SHP77 (cell line): ENCODE measurements at regions not wholly inside any gene's neighbourhood (a gene's known extent, or its start where the extent isn't known, plus 50 kb on each side); places are given as distances from the start of the nearest gene placed in this dataset.

Source experiments
- DNase-seq, 2 experiments: peaks; one replicate each; lab custom pipeline; 2025; lab: John Stamatoyannopoulos, UW

GRCh38 chrX:9148615-9149399 is 114.9 kb upstream of the FAM9B start:
- no peak for DNase-seq

- no peak for DNase-seq
Observed at GRCh38 chrX:9149501-9150245, 115.7 kb upstream of the FAM9B start.

GRCh38 chrX:9151772-9152307 is 117.9 kb upstream of the FAM9B start:
- DNase-seq: no peak

GRCh38 chrX:9153300-9153699 is 119.4 kb upstream of the FAM9B start:
- no peak for DNase-seq

GRCh38 chrX:9158611-9159010 is 124.7 kb upstream of the FAM9B start:
- no peak for DNase-seq

- DNase-seq: no peak
Observed at GRCh38 chrX:9160698-9161329, 126.9 kb upstream of the FAM9B start.

- no peak for DNase-seq
Observed at GRCh38 chrX:9162698-9163097, 128.8 kb upstream of the FAM9B start.

- DNase-seq: peak; percentile 4 to 49
Observed at GRCh38 chrX:9163214-9163709, 129.3 kb upstream of the FAM9B start.

- no peak for DNase-seq
Observed at GRCh38 chrX:9164086-9164485, 130.2 kb upstream of the FAM9B start.

- no peak for DNase-seq
Observed at GRCh38 chrX:9164533-9165426, 130.9 kb upstream of the FAM9B start.

- no peak for DNase-seq
Observed at GRCh38 chrX:9166584-9166944, 132.6 kb upstream of the FAM9B start.

- no peak for DNase-seq
Observed at GRCh38 chrX:9171841-9172463, 138.0 kb upstream of the FAM9B start.

GRCh38 chrX:9172464-9172850 is 138.5 kb upstream of the FAM9B start:
- no peak for DNase-seq

- no peak for DNase-seq
Observed at GRCh38 chrX:9180623-9181022, 146.7 kb upstream of the FAM9B start.

- no peak for DNase-seq
Observed at GRCh38 chrX:9182041-9182440, 148.1 kb upstream of the FAM9B start.

GRCh38 chrX:9183481-9183880 is 149.6 kb upstream of the FAM9B start:
- DNase-seq: peak in 1 of 2 experiments; percentile 0

- no peak for DNase-seq
Observed at GRCh38 chrX:9184211-9184610, 150.3 kb upstream of the FAM9B start.

GRCh38 chrX:9188117-9188516 is 154.2 kb upstream of the FAM9B start:
- DNase-seq: peak; percentile 4 to 18

GRCh38 chrX:9189286-9189685 is 155.4 kb upstream of the FAM9B start:
- DNase-seq: peak; percentile 55 to 67

- no peak for DNase-seq
Observed at GRCh38 chrX:9191392-9191791, 157.5 kb upstream of the FAM9B start.
